ENCODE measurements at regions not wholly inside any gene's neighbourhood (a gene's known extent, or its start where the extent isn't known, plus 50 kb on each side); places are given as distances from the start of the nearest gene placed in this dataset.
"Not testable (repeated sequence)": the region's sequence is repeated elsewhere in the genome, so short reads cannot be mapped to it uniquely, and the experiment has no call there.

GRCh38 chr3:177439694-177440269, 242.5 kb upstream of the TBL1XR1 start:
- DNase-seq, result no peak

GRCh38 chr3:177440456-177441104, 243.3 kb upstream of the TBL1XR1 start:
- DNase-seq, result no peak

GRCh38 chr3:177441276-177441812, 244.1 kb upstream of the TBL1XR1 start:
- DNase-seq, result no peak

GRCh38 chr3:177441813-177442646, 244.7 kb upstream of the TBL1XR1 start:
- DNase-seq, result no peak

GRCh38 chr3:177443469-177443868, 246.2 kb upstream of the TBL1XR1 start:
- no peak for DNase-seq

- no peak for DNase-seq
Measured at GRCh38 chr3:177444696-177445095, 247.4 kb upstream of the TBL1XR1 start.

GRCh38 chr3:177445549-177445948, 248.3 kb upstream of the TBL1XR1 start:
- DNase-seq, result no peak

- DNase-seq, result no peak
Measured at GRCh38 chr3:177446165-177446601, 248.9 kb upstream of the TBL1XR1 start.

GRCh38 chr3:177447938-177448337, 250.7 kb upstream of the TBL1XR1 start:
- no peak for DNase-seq

GRCh38 chr3:177448987-177449359, 251.7 kb upstream of the TBL1XR1 start:
- DNase-seq, result no peak

- DNase-seq, result no peak
Measured at GRCh38 chr3:177449360-177450006, 252.2 kb upstream of the TBL1XR1 start.

- no peak for DNase-seq
Measured at GRCh38 chr3:177451301-177451750, 254.0 kb upstream of the TBL1XR1 start.

GRCh38 chr3:177451864-177452830, 254.9 kb upstream of the TBL1XR1 start:
- DNase-seq, result no peak

GRCh38 chr3:177452831-177453450, 255.7 kb upstream of the TBL1XR1 start:
- DNase-seq, result no peak

- DNase-seq, result no peak
Measured at GRCh38 chr3:177453451-177453844, 256.2 kb upstream of the TBL1XR1 start.

- not testable (repeated sequence) for DNase-seq
Measured at GRCh38 chr3:177457204-177457603, 259.9 kb upstream of the TBL1XR1 start.

GRCh38 chr3:177459401-177459800, 262.1 kb upstream of the TBL1XR1 start:
- no peak for DNase-seq

GRCh38 chr3:177460047-177460446, 262.8 kb upstream of the TBL1XR1 start:
- no peak for DNase-seq

- no peak for DNase-seq
Measured at GRCh38 chr3:177461765-177462164, 264.5 kb upstream of the TBL1XR1 start.

- DNase-seq, result not testable (repeated sequence)
Measured at GRCh38 chr3:177463341-177463740, 266.1 kb upstream of the TBL1XR1 start.

- no peak for DNase-seq
Measured at GRCh38 chr3:177463863-177464262, 266.6 kb upstream of the TBL1XR1 start.
